Activated naive CD8-positive, alpha-beta T cell treated with anti-CD3 and anti-CD28 coated beads, Interleukin-2, amount 50 U/mL, for 24 hours (primary cell): ENCODE measurements at regions not wholly inside any gene's neighbourhood (a gene's known extent, or its start where the extent isn't known, plus 50 kb on each side); places are given as distances from the start of the nearest gene placed in this dataset.
A peak's percentile ranks its signal among the peaks of the same experiment; 100 is the strongest.

Experiments
- ATAC-seq: fragments of 150-1000 bp; cut with Tn5 transposase; one replicate; pipeline ENCODE4 v1.10.0; 2021
- DNase-seq: peaks from one replicate; pipeline ENCODE4 v3.0.0; 2021
- H3K27ac Mint-ChIP-seq: one replicate; pipeline ENCODE4 v1.8.0; 2021; ENCODE audit warnings: mild to moderate bottlenecking, mixed read lengths
- H3K27me3 Mint-ChIP-seq: one replicate; pipeline ENCODE4 v1.8.0; 2021; ENCODE audit warnings: mixed read lengths
- H3K36me3 Mint-ChIP-seq: one replicate; pipeline ENCODE4 v1.8.0; 2021; ENCODE audit warnings: low read depth, mixed read lengths
- H3K4me1 Mint-ChIP-seq: one replicate; pipeline ENCODE4 v1.8.0; 2021; ENCODE audit warnings: mixed read lengths
- H3K4me3 Mint-ChIP-seq: one replicate; pipeline ENCODE4 v1.8.0; 2021; ENCODE audit warnings: mild to moderate bottlenecking, moderate library complexity, mixed read lengths
- H3K9me3 Mint-ChIP-seq: one replicate; pipeline ENCODE4 v1.8.0; 2021; ENCODE audit warnings: mixed read lengths

- H3K36me3 Mint-ChIP-seq: no peaks in the 10 kb centered on the region
- no peak for ATAC-seq
- no peaks in the 10 kb centered on the region for H3K4me1 Mint-ChIP-seq
- H3K27me3 Mint-ChIP-seq: peaks cover 2% of the 10 kb centered on the region
- H3K27ac Mint-ChIP-seq: no peak overlapping the region
- no peaks in the 10 kb centered on the region for H3K9me3 Mint-ChIP-seq
- H3K4me3 Mint-ChIP-seq: no peak overlapping the region
- no peak for DNase-seq
Observed at GRCh38 chr3:98994128-98994762, 92.8 kb upstream of the DCBLD2 start.

- DNase-seq (no peak), ATAC-seq (no peak)
- Mint-ChIP-seq H3K4me1 (no peaks in the 10 kb centered on the region), H3K36me3 (no peaks in the 10 kb centered on the region), H3K4me3 (no peak overlapping the region), H3K9me3 (no peaks in the 10 kb centered on the region), H3K27me3 (peaks cover 6% of the 10 kb centered on the region), H3K27ac (no peak overlapping the region)
Observed at GRCh38 chr3:98991393-98991792, 89.9 kb upstream of the DCBLD2 start.

GRCh38 chr3:98990657-98991056 is 89.2 kb upstream of the DCBLD2 start:
- H3K36me3 Mint-ChIP-seq: no peaks in the 10 kb centered on the region
- no peak overlapping the region for H3K27ac Mint-ChIP-seq
- H3K9me3 Mint-ChIP-seq: no peaks in the 10 kb centered on the region
- no peak for DNase-seq
- H3K4me3 Mint-ChIP-seq: no peak overlapping the region
- no peak for ATAC-seq
- H3K27me3 Mint-ChIP-seq: peaks cover 6% of the 10 kb centered on the region
- no peaks in the 10 kb centered on the region for H3K4me1 Mint-ChIP-seq

- ATAC-seq (no peak), DNase-seq (no peak)
- Mint-ChIP-seq H3K36me3 (no peaks in the 10 kb centered on the region), H3K4me3 (no peak overlapping the region), H3K27ac (no peak overlapping the region), H3K4me1 (peaks cover 3% of the 10 kb centered on the region), H3K27me3 (peaks cover 4% of the 10 kb centered on the region), H3K9me3 (no peaks in the 10 kb centered on the region)
Observed at GRCh38 chr3:98986073-98986472, 84.6 kb upstream of the DCBLD2 start.

GRCh38 chr3:98985431-98985830 is 83.9 kb upstream of the DCBLD2 start:
- H3K27me3 Mint-ChIP-seq: peaks cover 4% of the 10 kb centered on the region
- no peaks in the 10 kb centered on the region for H3K36me3 Mint-ChIP-seq
- peaks cover 3% of the 10 kb centered on the region for H3K4me1 Mint-ChIP-seq
- ATAC-seq (no peak), DNase-seq (no peak)
- H3K9me3 Mint-ChIP-seq: no peaks in the 10 kb centered on the region
- H3K27ac Mint-ChIP-seq: no peak overlapping the region
- no peak overlapping the region for H3K4me3 Mint-ChIP-seq

GRCh38 chr3:98984024-98984423 is 82.5 kb upstream of the DCBLD2 start:
- H3K4me1 Mint-ChIP-seq: peaks cover 3% of the 10 kb centered on the region
- H3K36me3 Mint-ChIP-seq: no peaks in the 10 kb centered on the region
- DNase-seq (no peak), ATAC-seq (no peak)
- no peak overlapping the region for H3K4me3 Mint-ChIP-seq
- H3K27ac Mint-ChIP-seq: no peak overlapping the region
- peaks cover 4% of the 10 kb centered on the region for H3K27me3 Mint-ChIP-seq
- no peaks in the 10 kb centered on the region for H3K9me3 Mint-ChIP-seq

- ATAC-seq: no peak
- Mint-ChIP-seq H3K36me3 (no peaks in the 10 kb centered on the region), H3K27me3 (peaks cover 6% of the 10 kb centered on the region), H3K4me3 (no peak overlapping the region), H3K4me1 (peaks cover 8% of the 10 kb centered on the region), H3K27ac (no peak overlapping the region), H3K9me3 (no peaks in the 10 kb centered on the region)
- no peak for DNase-seq
Observed at GRCh38 chr3:98982351-98982750, 80.9 kb upstream of the DCBLD2 start.

- Mint-ChIP-seq H3K36me3 (no peaks in the 10 kb centered on the region), H3K27ac (no peak overlapping the region), H3K4me1 (peaks cover 8% of the 10 kb centered on the region), H3K27me3 (peaks cover 4% of the 10 kb centered on the region), H3K4me3 (no peak overlapping the region), H3K9me3 (no peaks in the 10 kb centered on the region)
- no peak for DNase-seq
- ATAC-seq: peak; percentile 89
Observed at GRCh38 chr3:98980915-98981596, 79.6 kb upstream of the DCBLD2 start.

- no peaks in the 10 kb centered on the region for H3K9me3 Mint-ChIP-seq
- peaks cover 4% of the 10 kb centered on the region for H3K27me3 Mint-ChIP-seq
- no peak overlapping the region for H3K27ac Mint-ChIP-seq
- DNase-seq: no peak
- H3K36me3 Mint-ChIP-seq: no peaks in the 10 kb centered on the region
- H3K4me3 Mint-ChIP-seq: no peak overlapping the region
- ATAC-seq: no peak
- H3K4me1 Mint-ChIP-seq: peaks cover 11% of the 10 kb centered on the region
Observed at GRCh38 chr3:98979296-98979695, 77.8 kb upstream of the DCBLD2 start.

GRCh38 chr3:98978068-98978811 is 76.7 kb upstream of the DCBLD2 start:
- no peaks in the 10 kb centered on the region for H3K9me3 Mint-ChIP-seq
- no peak for DNase-seq
- H3K27ac Mint-ChIP-seq: no peak overlapping the region
- peaks cover 4% of the 10 kb centered on the region for H3K27me3 Mint-ChIP-seq
- peaks cover 11% of the 10 kb centered on the region for H3K4me1 Mint-ChIP-seq
- H3K36me3 Mint-ChIP-seq: no peaks in the 10 kb centered on the region
- no peak for ATAC-seq
- H3K4me3 Mint-ChIP-seq: no peak overlapping the region

GRCh38 chr3:98977520-98977919 is 76.0 kb upstream of the DCBLD2 start:
- Mint-ChIP-seq H3K9me3 (peaks cover 4% of the 10 kb centered on the region), H3K27ac (peak overlapping the region; percentile 44), H3K27me3 (peaks cover 8% of the 10 kb centered on the region), H3K4me3 (no peak overlapping the region), H3K36me3 (peaks cover 2% of the 10 kb centered on the region), H3K4me1 (peaks cover 11% of the 10 kb centered on the region)
- ATAC-seq (no peak), DNase-seq (no peak)

- no peak for ATAC-seq
- H3K9me3 Mint-ChIP-seq: peaks cover 4% of the 10 kb centered on the region
- H3K36me3 Mint-ChIP-seq: peaks cover 2% of the 10 kb centered on the region
- no peak for DNase-seq
- H3K27me3 Mint-ChIP-seq: peaks cover 8% of the 10 kb centered on the region
- H3K4me3 Mint-ChIP-seq: no peak overlapping the region
- H3K4me1 Mint-ChIP-seq: peaks cover 19% of the 10 kb centered on the region
- H3K27ac Mint-ChIP-seq: no peak overlapping the region
Observed at GRCh38 chr3:98974442-98974841, 72.9 kb upstream of the DCBLD2 start.

- H3K4me3 Mint-ChIP-seq: no peak overlapping the region
- no peak overlapping the region for H3K27ac Mint-ChIP-seq
- peaks cover 4% of the 10 kb centered on the region for H3K27me3 Mint-ChIP-seq
- H3K9me3 Mint-ChIP-seq: peaks cover 4% of the 10 kb centered on the region
- DNase-seq: no peak
- peaks cover 2% of the 10 kb centered on the region for H3K36me3 Mint-ChIP-seq
- ATAC-seq: no peak
- H3K4me1 Mint-ChIP-seq: peaks cover 17% of the 10 kb centered on the region
Observed at GRCh38 chr3:98972720-98973119, 71.2 kb upstream of the DCBLD2 start.

- Mint-ChIP-seq H3K9me3 (peaks cover 4% of the 10 kb centered on the region), H3K4me1 (peaks cover 14% of the 10 kb centered on the region), H3K27me3 (peaks cover 6% of the 10 kb centered on the region), H3K4me3 (no peak overlapping the region), H3K36me3 (peaks cover 2% of the 10 kb centered on the region), H3K27ac (no peak overlapping the region)
- no peak for DNase-seq
- ATAC-seq: no peak
Observed at GRCh38 chr3:98972155-98972554, 70.7 kb upstream of the DCBLD2 start.

GRCh38 chr3:98971169-98971681 is 69.7 kb upstream of the DCBLD2 start:
- peak; percentile 87 for ATAC-seq
- no peak for DNase-seq

More at GRCh38 chr3:98971169-98971681, 69.7 kb upstream of the DCBLD2 start:
- Mint-ChIP-seq H3K36me3 (peaks cover 2% of the 10 kb centered on the region), H3K27ac (peak overlapping the region; percentile 72), H3K4me3 (no peak overlapping the region), H3K27me3 (peaks cover 6% of the 10 kb centered on the region), H3K4me1 (peaks cover 14% of the 10 kb centered on the region), H3K9me3 (peaks cover 4% of the 10 kb centered on the region)
